ENCODE measurements at regions not wholly inside any gene's neighbourhood (a gene's known extent, or its start where the extent isn't known, plus 50 kb on each side); places are given as distances from the start of the nearest gene placed in this dataset.
A peak's percentile ranks its signal among the peaks of the same experiment; 100 is the strongest.

DNA sequence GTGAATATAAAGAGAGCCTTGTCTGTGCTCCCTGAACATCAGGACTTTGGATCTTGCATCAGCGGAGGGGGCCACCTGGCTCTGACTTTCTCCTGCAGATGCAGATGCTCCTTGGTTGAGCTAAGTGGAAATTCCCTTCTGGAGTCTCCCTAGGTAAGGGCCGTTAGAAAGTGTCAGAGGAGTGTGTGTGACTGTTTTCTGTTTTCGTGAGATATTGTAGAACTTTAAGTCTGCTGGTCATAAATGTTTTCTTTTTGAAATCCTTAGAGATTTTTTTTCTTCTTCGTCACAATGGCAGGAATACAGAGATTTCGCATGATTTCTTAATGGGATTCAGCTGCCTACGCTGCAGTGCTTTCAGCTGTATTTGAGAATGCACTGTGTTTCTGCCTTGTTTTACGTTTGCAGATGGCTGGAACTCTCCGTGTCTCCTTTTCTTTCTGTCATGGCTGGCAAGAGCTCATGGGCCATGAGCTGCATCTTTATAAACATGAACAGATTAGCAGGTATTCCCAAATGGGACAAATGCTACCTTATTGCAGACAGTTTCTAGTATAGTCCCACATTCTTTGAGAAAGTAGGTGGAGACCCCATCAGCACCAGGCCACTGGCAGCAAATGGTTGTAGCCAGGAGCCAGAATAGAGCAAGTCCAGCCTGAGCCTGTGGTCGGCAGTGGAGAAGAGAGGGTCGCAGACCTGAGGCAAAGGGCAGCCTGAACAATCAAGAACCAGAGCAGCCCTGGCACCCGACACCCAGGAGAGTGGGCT, 76.2 kb upstream of the FRMD6 start:
- no peak overlapping the region for H3K4me3 Mint-ChIP-seq

More for the DNA sequence above, 76.2 kb upstream of the FRMD6 start:
- peaks cover 8% of the 10 kb centered on the region; the same call in 1 of the 2 replicates for H3K9me2 ChIP-seq (ENCODE audit: insufficient read depth)
- H4K20me1 ChIP-seq (replicated peaks; ENCODE audit: insufficient read depth), result no peaks in the 10 kb centered on the region
- H3K36me3 ChIP-seq (ENCODE audit: insufficient read depth), result no peaks in the 10 kb centered on the region
- no peak overlapping the region; the same call in 1 of the 2 replicates for H3K27ac Mint-ChIP-seq
- TF ChIP-seq, protein P1, sequence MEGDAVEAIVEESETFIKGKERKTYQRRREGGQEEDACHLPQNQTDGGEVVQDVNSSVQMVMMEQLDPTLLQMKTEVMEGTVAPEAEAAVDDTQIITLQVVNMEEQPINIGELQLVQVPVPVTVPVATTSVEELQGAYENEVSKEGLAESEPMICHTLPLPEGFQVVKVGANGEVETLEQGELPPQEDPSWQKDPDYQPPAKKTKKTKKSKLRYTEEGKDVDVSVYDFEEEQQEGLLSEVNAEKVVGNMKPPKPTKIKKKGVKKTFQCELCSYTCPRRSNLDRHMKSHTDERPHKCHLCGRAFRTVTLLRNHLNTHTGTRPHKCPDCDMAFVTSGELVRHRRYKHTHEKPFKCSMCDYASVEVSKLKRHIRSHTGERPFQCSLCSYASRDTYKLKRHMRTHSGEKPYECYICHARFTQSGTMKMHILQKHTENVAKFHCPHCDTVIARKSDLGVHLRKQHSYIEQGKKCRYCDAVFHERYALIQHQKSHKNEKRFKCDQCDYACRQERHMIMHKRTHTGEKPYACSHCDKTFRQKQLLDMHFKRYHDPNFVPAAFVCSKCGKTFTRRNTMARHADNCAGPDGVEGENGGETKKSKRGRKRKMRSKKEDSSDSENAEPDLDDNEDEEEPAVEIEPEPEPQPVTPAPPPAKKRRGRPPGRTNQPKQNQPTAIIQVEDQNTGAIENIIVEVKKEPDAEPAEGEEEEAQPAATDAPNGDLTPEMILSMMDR (conservative IDR thresholded peaks at IDR 0.05; ENCODE audit: low read depth in 2 of 2), result no peak
- TF ChIP-seq JUNB (IDR thresholded peaks at IDR 0.05; ENCODE audit: unreplicated experiment) (no peak), ZNF114 (CRISPR knock-in tag; IDR thresholded peaks at IDR 0.05) (no peak), NANOG (IDR thresholded peaks at IDR 0.05; ENCODE audit: borderline replicate concordance) (no peak), STAT1 (IDR thresholded peaks at IDR 0.05; ENCODE audit: unreplicated experiment) (no peak), ZNF331 (CRISPR knock-in tag; IDR thresholded peaks at IDR 0.05; ENCODE audit: low read depth) (no peak), CREB1 (CRISPR knock-in tag; IDR thresholded peaks at IDR 0.05; ENCODE audit: low read depth) (no peak), EZH2phosphoT487 (IDR thresholded peaks at IDR 0.05; ENCODE audit: unreplicated experiment) (no peak), EZH2 (IDR thresholded peaks at IDR 0.05; ENCODE audit: low read depth, unreplicated experiment) (no peak), POLR2AphosphoS5 (IDR thresholded peaks at IDR 0.05; ENCODE audit: low read depth) (no peak)
- TF ChIP-seq, protein P2, sequence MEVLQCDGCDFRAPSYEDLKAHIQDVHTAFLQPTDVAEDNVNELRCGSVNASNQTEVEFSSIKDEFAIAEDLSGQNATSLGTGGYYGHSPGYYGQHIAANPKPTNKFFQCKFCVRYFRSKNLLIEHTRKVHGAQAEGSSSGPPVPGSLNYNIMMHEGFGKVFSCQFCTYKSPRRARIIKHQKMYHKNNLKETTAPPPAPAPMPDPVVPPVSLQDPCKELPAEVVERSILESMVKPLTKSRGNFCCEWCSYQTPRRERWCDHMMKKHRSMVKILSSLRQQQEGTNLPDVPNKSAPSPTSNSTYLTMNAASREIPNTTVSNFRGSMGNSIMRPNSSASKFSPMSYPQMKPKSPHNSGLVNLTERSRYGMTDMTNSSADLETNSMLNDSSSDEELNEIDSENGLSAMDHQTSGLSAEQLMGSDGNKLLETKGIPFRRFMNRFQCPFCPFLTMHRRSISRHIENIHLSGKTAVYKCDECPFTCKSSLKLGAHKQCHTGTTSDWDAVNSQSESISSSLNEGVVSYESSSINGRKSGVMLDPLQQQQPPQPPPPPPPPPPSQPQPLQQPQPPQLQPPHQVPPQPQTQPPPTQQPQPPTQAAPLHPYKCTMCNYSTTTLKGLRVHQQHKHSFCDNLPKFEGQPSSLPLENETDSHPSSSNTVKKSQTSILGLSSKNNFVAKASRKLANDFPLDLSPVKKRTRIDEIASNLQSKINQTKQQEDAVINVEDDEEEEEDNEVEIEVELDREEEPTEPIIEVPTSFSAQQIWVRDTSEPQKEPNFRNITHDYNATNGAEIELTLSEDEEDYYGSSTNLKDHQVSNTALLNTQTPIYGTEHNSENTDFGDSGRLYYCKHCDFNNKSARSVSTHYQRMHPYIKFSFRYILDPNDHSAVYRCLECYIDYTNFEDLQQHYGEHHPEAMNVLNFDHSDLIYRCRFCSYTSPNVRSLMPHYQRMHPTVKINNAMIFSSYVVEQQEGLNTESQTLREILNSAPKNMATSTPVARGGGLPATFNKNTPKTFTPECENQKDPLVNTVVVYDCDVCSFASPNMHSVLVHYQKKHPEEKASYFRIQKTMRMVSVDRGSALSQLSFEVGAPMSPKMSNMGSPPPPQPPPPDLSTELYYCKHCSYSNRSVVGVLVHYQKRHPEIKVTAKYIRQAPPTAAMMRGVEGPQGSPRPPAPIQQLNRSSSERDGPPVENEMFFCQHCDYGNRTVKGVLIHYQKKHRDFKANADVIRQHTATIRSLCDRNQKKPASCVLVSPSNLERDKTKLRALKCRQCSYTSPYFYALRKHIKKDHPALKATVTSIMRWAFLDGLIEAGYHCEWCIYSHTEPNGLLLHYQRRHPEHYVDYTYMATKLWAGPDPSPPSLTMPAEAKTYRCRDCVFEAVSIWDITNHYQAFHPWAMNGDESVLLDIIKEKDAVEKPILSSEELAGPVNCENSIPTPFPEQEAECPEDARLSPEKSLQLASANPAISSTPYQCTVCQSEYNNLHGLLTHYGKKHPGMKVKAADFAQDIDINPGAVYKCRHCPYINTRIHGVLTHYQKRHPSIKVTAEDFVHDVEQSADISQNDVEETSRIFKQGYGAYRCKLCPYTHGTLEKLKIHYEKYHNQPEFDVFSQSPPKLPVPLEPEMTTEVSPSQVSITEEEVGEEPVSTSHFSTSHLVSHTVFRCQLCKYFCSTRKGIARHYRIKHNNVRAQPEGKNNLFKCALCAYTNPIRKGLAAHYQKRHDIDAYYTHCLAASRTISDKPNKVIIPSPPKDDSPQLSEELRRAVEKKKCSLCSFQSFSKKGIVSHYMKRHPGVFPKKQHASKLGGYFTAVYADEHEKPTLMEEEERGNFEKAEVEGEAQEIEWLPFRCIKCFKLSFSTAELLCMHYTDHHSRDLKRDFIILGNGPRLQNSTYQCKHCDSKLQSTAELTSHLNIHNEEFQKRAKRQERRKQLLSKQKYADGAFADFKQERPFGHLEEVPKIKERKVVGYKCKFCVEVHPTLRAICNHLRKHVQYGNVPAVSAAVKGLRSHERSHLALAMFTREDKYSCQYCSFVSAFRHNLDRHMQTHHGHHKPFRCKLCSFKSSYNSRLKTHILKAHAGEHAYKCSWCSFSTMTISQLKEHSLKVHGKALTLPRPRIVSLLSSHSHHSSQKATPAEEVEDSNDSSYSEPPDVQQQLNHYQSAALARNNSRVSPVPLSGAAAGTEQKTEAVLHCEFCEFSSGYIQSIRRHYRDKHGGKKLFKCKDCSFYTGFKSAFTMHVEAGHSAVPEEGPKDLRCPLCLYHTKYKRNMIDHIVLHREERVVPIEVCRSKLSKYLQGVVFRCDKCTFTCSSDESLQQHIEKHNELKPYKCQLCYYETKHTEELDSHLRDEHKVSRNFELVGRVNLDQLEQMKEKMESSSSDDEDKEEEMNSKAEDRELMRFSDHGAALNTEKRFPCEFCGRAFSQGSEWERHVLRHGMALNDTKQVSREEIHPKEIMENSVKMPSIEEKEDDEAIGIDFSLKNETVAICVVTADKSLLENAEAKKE (CRISPR knock-in tag; IDR thresholded peaks at IDR 0.05), result no peak
- TF ChIP-seq, protein P3, sequence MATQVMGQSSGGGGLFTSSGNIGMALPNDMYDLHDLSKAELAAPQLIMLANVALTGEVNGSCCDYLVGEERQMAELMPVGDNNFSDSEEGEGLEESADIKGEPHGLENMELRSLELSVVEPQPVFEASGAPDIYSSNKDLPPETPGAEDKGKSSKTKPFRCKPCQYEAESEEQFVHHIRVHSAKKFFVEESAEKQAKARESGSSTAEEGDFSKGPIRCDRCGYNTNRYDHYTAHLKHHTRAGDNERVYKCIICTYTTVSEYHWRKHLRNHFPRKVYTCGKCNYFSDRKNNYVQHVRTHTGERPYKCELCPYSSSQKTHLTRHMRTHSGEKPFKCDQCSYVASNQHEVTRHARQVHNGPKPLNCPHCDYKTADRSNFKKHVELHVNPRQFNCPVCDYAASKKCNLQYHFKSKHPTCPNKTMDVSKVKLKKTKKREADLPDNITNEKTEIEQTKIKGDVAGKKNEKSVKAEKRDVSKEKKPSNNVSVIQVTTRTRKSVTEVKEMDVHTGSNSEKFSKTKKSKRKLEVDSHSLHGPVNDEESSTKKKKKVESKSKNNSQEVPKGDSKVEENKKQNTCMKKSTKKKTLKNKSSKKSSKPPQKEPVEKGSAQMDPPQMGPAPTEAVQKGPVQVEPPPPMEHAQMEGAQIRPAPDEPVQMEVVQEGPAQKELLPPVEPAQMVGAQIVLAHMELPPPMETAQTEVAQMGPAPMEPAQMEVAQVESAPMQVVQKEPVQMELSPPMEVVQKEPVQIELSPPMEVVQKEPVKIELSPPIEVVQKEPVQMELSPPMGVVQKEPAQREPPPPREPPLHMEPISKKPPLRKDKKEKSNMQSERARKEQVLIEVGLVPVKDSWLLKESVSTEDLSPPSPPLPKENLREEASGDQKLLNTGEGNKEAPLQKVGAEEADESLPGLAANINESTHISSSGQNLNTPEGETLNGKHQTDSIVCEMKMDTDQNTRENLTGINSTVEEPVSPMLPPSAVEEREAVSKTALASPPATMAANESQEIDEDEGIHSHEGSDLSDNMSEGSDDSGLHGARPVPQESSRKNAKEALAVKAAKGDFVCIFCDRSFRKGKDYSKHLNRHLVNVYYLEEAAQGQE (IDR thresholded peaks at IDR 0.05; ENCODE audit: unreplicated experiment), result no peak
- TF ChIP-seq, protein P4, sequence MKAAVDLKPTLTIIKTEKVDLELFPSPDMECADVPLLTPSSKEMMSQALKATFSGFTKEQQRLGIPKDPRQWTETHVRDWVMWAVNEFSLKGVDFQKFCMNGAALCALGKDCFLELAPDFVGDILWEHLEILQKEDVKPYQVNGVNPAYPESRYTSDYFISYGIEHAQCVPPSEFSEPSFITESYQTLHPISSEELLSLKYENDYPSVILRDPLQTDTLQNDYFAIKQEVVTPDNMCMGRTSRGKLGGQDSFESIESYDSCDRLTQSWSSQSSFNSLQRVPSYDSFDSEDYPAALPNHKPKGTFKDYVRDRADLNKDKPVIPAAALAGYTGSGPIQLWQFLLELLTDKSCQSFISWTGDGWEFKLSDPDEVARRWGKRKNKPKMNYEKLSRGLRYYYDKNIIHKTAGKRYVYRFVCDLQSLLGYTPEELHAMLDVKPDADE (IDR thresholded peaks at IDR 0.05), result no peak
- H3K4me1 ChIP-seq (ENCODE audit: insufficient read depth), result peaks cover 10% of the 10 kb centered on the region
- peaks cover 15% of the 10 kb centered on the region for H3K4me1 Mint-ChIP-seq
- H3K9me3 Mint-ChIP-seq, result no peaks in the 10 kb centered on the region
- no peaks in the 10 kb centered on the region for H3K79me2 ChIP-seq (replicated peaks; ENCODE audit: insufficient read depth)
- H3F3A ChIP-seq (replicated peaks; ENCODE audit: low read depth), result no peaks in the 10 kb centered on the region
- H2AFZ ChIP-seq, result peak overlapping the region; percentile 60; the same call in 1 of the 2 replicates
- ATAC-seq (peak; percentile 66), DNase-seq (ENCODE audit: low spot score) (peak; percentile 22)
- no peaks in the 10 kb centered on the region for H3K27me3 ChIP-seq (ENCODE audit: insufficient read depth)
- no peaks in the 10 kb centered on the region for H3K36me3 Mint-ChIP-seq (ENCODE audit: low read depth)
- H3K27ac ChIP-seq (ENCODE audit: low read depth), result no peak overlapping the region
- 0 out of 2 replicates have a peak overlapping the region, but pooled peaks have one; percentile 5 for H3K4me2 ChIP-seq
- H3K27me3 Mint-ChIP-seq (ENCODE audit: insufficient read depth, low read depth, poor library complexity), result peaks cover 2% of the 10 kb centered on the region
- no peak overlapping the region for H3K4me3 ChIP-seq
